OCI-LY7 (cell line): ENCODE measurements at regions not wholly inside any gene's neighbourhood (a gene's known extent, or its start where the extent isn't known, plus 50 kb on each side); places are given as distances from the start of the nearest gene placed in this dataset.
A peak's percentile ranks its signal among the peaks of the same experiment; 100 is the strongest.

ENCODE experiments used
- BruUV-seq: library from RNA; stranded (reverse); fragments of 400-500 nt; replicated peaks from 2 replicates; lab custom pipeline; 2021; lab: Mats Ljungman, UMichigan
- CTCF ChIA-PET: fragments of 300-600 bp; sonication (Branson Sonifier 250); formaldehyde crosslinking; loops from one replicate; lab custom pipeline; 2022; ENCODE audit warnings: antibody characterized with exemption; ENCODE audit not compliant: unreplicated experiment; lab: Charles Lee
- POLR2A ChIA-PET: fragments of 300-600 bp; sonication (Branson Sonifier 250); formaldehyde crosslinking; loops from one replicate; lab custom pipeline; 2022; ENCODE audit warnings: antibody characterized with exemption; lab: Charles Lee
- DNase-seq: peaks from one replicate; pipeline ENCODE4 v3.0.0-alpha.2; 2015; ENCODE audit warnings: low spot score
- H2AFZ ChIP-seq: fragments of 200-600 bp; sonication (generic), shearing (Covaris generic); 2 replicates; pipeline ENCODE4 v1.6.1; 2014; ENCODE audit warnings: mild to moderate bottlenecking, antibody characterized with exemption, low read length, moderate library complexity
- H3K27ac ChIP-seq: fragments of 200-600 bp; sonication (generic); 2 replicates; pipeline ENCODE4 v1.5.1; 2014; ENCODE audit warnings: mixed run types, low read depth, mild to moderate bottlenecking, moderate library complexity, low read length, inconsistent platforms; ENCODE audit not compliant: poor library complexity, severe bottlenecking
- H3K36me3 ChIP-seq: fragments of 200-600 bp; sonication (generic); 2 replicates; pipeline ENCODE4 v1.6.1; 2014; ENCODE audit warnings: mild to moderate bottlenecking, antibody characterized with exemption, low read length, moderate library complexity, mixed read lengths; ENCODE audit not compliant: insufficient read depth
- H3K4me1 ChIP-seq: fragments of 200-600 bp; sonication (generic); 2 replicates; pipeline ENCODE4 v1.5.1; 2014; ENCODE audit warnings: mild to moderate bottlenecking, low read length; ENCODE audit not compliant: insufficient read depth, poor library complexity, severe bottlenecking
- H3K4me2 ChIP-seq: fragments of 200-600 bp; sonication (generic); 2 replicates; pipeline ENCODE4 v1.6.1; 2014; ENCODE audit warnings: mild to moderate bottlenecking, low read length
- H3K4me3 ChIP-seq: fragments of 200-600 bp; sonication (generic); 2 replicates; pipeline ENCODE4 v1.5.1; 2014; ENCODE audit warnings: mild to moderate bottlenecking, low read depth, low read length; ENCODE audit not compliant: poor library complexity, severe bottlenecking
- H3K79me2 ChIP-seq: fragments of 200-600 bp; sonication (generic); 2 replicates; pipeline ENCODE4 v1.6.1; 2016; ENCODE audit warnings: low read depth, mild to moderate bottlenecking, low read length, moderate library complexity, mixed read lengths; ENCODE audit not compliant: insufficient read depth
- H3K9me2 ChIP-seq: fragments of 200-600 bp; sonication (generic); 2 replicates; pipeline ENCODE4 v1.6.1; 2016; ENCODE audit warnings: mild to moderate bottlenecking, low read length, mixed read lengths; ENCODE audit not compliant: insufficient read depth
- H3K9me3 ChIP-seq: fragments of 200-600 bp; sonication (generic); 2 replicates; pipeline ENCODE4 v1.6.1; 2014; ENCODE audit warnings: mild to moderate bottlenecking, mixed run types, low read length, mixed read lengths
- H4K20me1 ChIP-seq: fragments of 200-600 bp; sonication (generic); 2 replicates; pipeline ENCODE4 v1.6.1; 2014; ENCODE audit warnings: mild to moderate bottlenecking, antibody characterized with exemption, low read length, moderate library complexity, mixed read lengths; ENCODE audit not compliant: insufficient read depth
- CTCF ChIP-seq: fragments of 200-600 bp; sonication (generic); conservative IDR thresholded peaks from 2 replicates; pipeline ENCODE4 v1.5.1; 2014; ENCODE audit warnings: mild to moderate bottlenecking, antibody characterized with exemption, low read length, moderate library complexity, mixed read lengths
- EZH2phosphoT487 ChIP-seq: fragments of 200-600 bp; sonication (generic); IDR thresholded peaks from 2 replicates; pipeline ENCODE4 v1.6.1; 2018; ENCODE audit warnings: low read depth, borderline replicate concordance, mild to moderate bottlenecking, mixed run types, antibody characterized with exemption, low read length, moderate library complexity, mixed read lengths
- intact Hi-C: fragments of 100-400 bp; cut with micrococcal nuclease; formaldehyde crosslinking; loops from one replicate; pipeline ENCODE4 v1.10.0; 2022; ENCODE audit not compliant: unreplicated experiment

GRCh38 chr16:85999778-86000177, 100.8 kb downstream of the IRF8 start:
- intact Hi-C loops, result no loop called here

GRCh38 chr16:86002178-86002900, 103.4 kb downstream of the IRF8 start:
- CTCF ChIA-PET, result interaction anchor here (2.0 kb wide), 1 partner anchor 12 kb away, joined by 6 read pairs; no protein-coding TSS in a partner anchor
- DNase-seq, result peak; percentile 32
- H3K4me2 ChIP-seq, result peak overlapping the region; percentile 53
- peak overlapping the region; percentile 9 for H3K27ac ChIP-seq
- H3K4me1 ChIP-seq, result peaks cover 24% of the 10 kb centered on the region
- intact Hi-C loops, result no loop called here
- H3K9me3 ChIP-seq, result peaks cover 11% of the 10 kb centered on the region; the same call in 1 of the 2 replicates
- no peaks in the 10 kb centered on the region for H4K20me1 ChIP-seq
- no TSS peak for BruUV-seq
- H3K36me3 ChIP-seq, result no peaks in the 10 kb centered on the region
- H3K4me3 ChIP-seq, result peak overlapping the region; percentile 1
- H3K79me2 ChIP-seq, result no peaks in the 10 kb centered on the region
- peak overlapping the region; percentile 41; the same call in 1 of the 2 replicates for H2AFZ ChIP-seq
- POLR2A ChIA-PET, result interaction anchor here (1.1 to 1.5 kb wide), 2 partner anchors 9 to 14 kb away, joined by 4 to 5 read pairs; no protein-coding TSS in a partner anchor
- H3K9me2 ChIP-seq, result no peaks in the 10 kb centered on the region
- no peak for TF ChIP-seq CTCF
- no peak for TF ChIP-seq EZH2phosphoT487

More at GRCh38 chr16:85999778-86000177, 100.8 kb downstream of the IRF8 start:
- Histone ChIP-seq H3K9me2 (no peaks in the 10 kb centered on the region), H2AFZ (no peak overlapping the region), H3K27ac (no peak overlapping the region), H3K4me1 (peaks cover 42% of the 10 kb centered on the region), H3K36me3 (no peaks in the 10 kb centered on the region), H4K20me1 (no peaks in the 10 kb centered on the region), H3K9me3 (peaks cover 11% of the 10 kb centered on the region; the same call in 1 of the 2 replicates), H3K4me3 (no peak overlapping the region), H3K79me2 (no peaks in the 10 kb centered on the region), H3K4me2 (no peak overlapping the region)
- ChIA-PET POLR2A (no interaction called here), CTCF (no interaction called here)
- BruUV-seq, result no TSS peak
- TF ChIP-seq CTCF, result no peak
- no peak for TF ChIP-seq EZH2phosphoT487
- no peak for DNase-seq

GRCh38 chr16:86007524-86007923, 108.6 kb downstream of the IRF8 start:
- H4K20me1 ChIP-seq, result no peaks in the 10 kb centered on the region
- no peaks in the 10 kb centered on the region for H3K9me2 ChIP-seq
- H3K4me3 ChIP-seq, result no peak overlapping the region
- no peak for DNase-seq
- no peak overlapping the region for H3K4me2 ChIP-seq
- no peak overlapping the region for H3K27ac ChIP-seq
- intact Hi-C loops, result no loop called here
- TF ChIP-seq CTCF (no peak), EZH2phosphoT487 (no peak)
- peaks cover 11% of the 10 kb centered on the region; the same call in 1 of the 2 replicates for H3K9me3 ChIP-seq
- H3K4me1 ChIP-seq, result peaks cover 18% of the 10 kb centered on the region
- H3K79me2 ChIP-seq, result no peaks in the 10 kb centered on the region
- H3K36me3 ChIP-seq, result no peaks in the 10 kb centered on the region
- ChIA-PET CTCF (no interaction called here), POLR2A (no interaction called here)
- H2AFZ ChIP-seq, result no peak overlapping the region
- no TSS peak for BruUV-seq
